Esophagus (tissue), 2 donors: ENCODE measurements at regions not wholly inside any gene's neighbourhood (a gene's known extent, or its start where the extent isn't known, plus 50 kb on each side); places are given as distances from the start of the nearest gene placed in this dataset.
"Not testable (repeated sequence)": the region's sequence is repeated elsewhere in the genome, so short reads cannot be mapped to it uniquely, and the experiment has no call there.

ENCODE experiments used
- H3K27ac ChIP-seq, 2 donors: one replicate each; pipeline ENCODE4 v1.5.1; 2013; ENCODE audit warnings: low read depth in 2 of 2, mild to moderate bottlenecking in 2 of 2, inconsistent platforms in 1 of 2, low read length in 1 of 2, moderate library complexity in 1 of 2
- H3K27me3 ChIP-seq, 2 donors: one replicate each; pipeline ENCODE4 v1.6.1; 2013; ENCODE audit warnings: low read length in 2 of 2, control low read depth in 1 of 2, mild to moderate bottlenecking in 1 of 2; ENCODE audit not compliant: insufficient read depth in 2 of 2, control insufficient read depth in 1 of 2
- H3K36me3 ChIP-seq, 2 donors: one replicate each; pipeline ENCODE4 v1.6.1; 2013; ENCODE audit warnings: low read length in 1 of 2; ENCODE audit not compliant: control insufficient read depth in 2 of 2, insufficient read depth in 2 of 2
- H3K4me1 ChIP-seq, 2 donors: one replicate each; pipeline ENCODE4 v1.6.1; 2013; ENCODE audit warnings: low read length in 1 of 2; ENCODE audit not compliant: control insufficient read depth in 2 of 2, insufficient read depth in 2 of 2
- H3K4me3 ChIP-seq, 2 donors: one replicate each; pipeline ENCODE4 v1.5.1; 2013; ENCODE audit warnings: low read length in 2 of 2, mild to moderate bottlenecking in 2 of 2, low read depth in 1 of 2, moderate library complexity in 1 of 2
- H3K9me3 ChIP-seq, 2 donors: one replicate each; pipeline ENCODE4 v1.6.1; 2013; ENCODE audit warnings: mild to moderate bottlenecking in 2 of 2, low read depth in 1 of 2, low read length in 1 of 2, moderate library complexity in 1 of 2; ENCODE audit not compliant: control insufficient read depth in 2 of 2, insufficient read depth in 1 of 2
- WGBS, 2 donors: extraction: QIAGEN DNeasy Blood & Tissue Kit; methylation state at CpG; one replicate each; pipeline ENCODE4 v1.1.7; 2013; 5-methylcytosine and 5-hydroxymethylcytosine counted together
- donor health status: healthy with polysubstance abuse.
- donor health status: Bipolar disorder and iron deficiency.

GRCh38 chr21:6078902-6079301 is 4442.5 kb upstream of the TPTE start:
- not testable (repeated sequence) for H3K36me3 ChIP-seq, H3K4me1 ChIP-seq, H3K27me3 ChIP-seq, H3K4me3 ChIP-seq, H3K9me3 ChIP-seq, H3K27ac ChIP-seq
- 61% methylated on average over 8 of the region's 12 CpGs; no CpG with 5 or more reads in 1 of the 2 donors for whole genome bisulfite sequencing, 2 donors

- no CpG with 5 or more reads among the region's 34 CpGs for WGBS, 2 donors
These were observed 4440.3 kb upstream of the TPTE start for GRCh38 chr21:6080941-6081655.

GRCh38 chr21:6082166-6082565 is 4439.2 kb upstream of the TPTE start:
- not testable (repeated sequence) for H3K27me3 ChIP-seq, H3K36me3 ChIP-seq, H3K4me3 ChIP-seq, H3K4me1 ChIP-seq, H3K9me3 ChIP-seq, H3K27ac ChIP-seq
- no CpG with 5 or more reads among the region's 12 CpGs for WGBS, 2 donors

More at GRCh38 chr21:6080941-6081655, 4440.3 kb upstream of the TPTE start:
- not testable (repeated sequence) for H3K27ac ChIP-seq, H3K9me3 ChIP-seq, H3K27me3 ChIP-seq, H3K4me3 ChIP-seq, H3K4me1 ChIP-seq, H3K36me3 ChIP-seq

- H3K27me3 ChIP-seq, H3K36me3 ChIP-seq, H3K4me1 ChIP-seq, H3K4me3 ChIP-seq, H3K27ac ChIP-seq, H3K9me3 ChIP-seq: not testable (repeated sequence)
- no CpG with 5 or more reads among the region's 10 CpGs for WGBS, 2 donors
These were observed 4437.7 kb upstream of the TPTE start for GRCh38 chr21:6083574-6084120.

GRCh38 chr21:6086038-6086437 is 4435.3 kb upstream of the TPTE start:
- WGBS, 2 donors, result 39% methylated on average over 5 of the region's 20 CpGs; no CpG with 5 or more reads in 1 of the 2 donors
- not testable (repeated sequence) for H3K4me1 ChIP-seq, H3K36me3 ChIP-seq, H3K27me3 ChIP-seq, H3K27ac ChIP-seq, H3K9me3 ChIP-seq, H3K4me3 ChIP-seq

GRCh38 chr21:6087579-6088178 is 4433.7 kb upstream of the TPTE start:
- H3K4me1 ChIP-seq, H3K27ac ChIP-seq, H3K27me3 ChIP-seq, H3K4me3 ChIP-seq, H3K36me3 ChIP-seq, H3K9me3 ChIP-seq: not testable (repeated sequence)
- WGBS, 2 donors, result no CpG with 5 or more reads among the region's 24 CpGs

- H3K9me3 ChIP-seq, H3K4me1 ChIP-seq, H3K27ac ChIP-seq, H3K4me3 ChIP-seq, H3K27me3 ChIP-seq, H3K36me3 ChIP-seq: not testable (repeated sequence)
- WGBS, 2 donors, result no CpG with 5 or more reads among the region's 24 CpGs
These were observed 4431.0 kb upstream of the TPTE start for GRCh38 chr21:6090286-6090908.

GRCh38 chr21:6091335-6092027 is 4429.9 kb upstream of the TPTE start:
- H3K27ac ChIP-seq, H3K9me3 ChIP-seq, H3K4me1 ChIP-seq, H3K4me3 ChIP-seq, H3K27me3 ChIP-seq, H3K36me3 ChIP-seq: not testable (repeated sequence)
- WGBS, 2 donors, result no CpG with 5 or more reads among the region's 36 CpGs

GRCh38 chr21:6092401-6092800 is 4429.0 kb upstream of the TPTE start:
- H3K36me3 ChIP-seq, H3K4me3 ChIP-seq, H3K9me3 ChIP-seq, H3K27ac ChIP-seq, H3K4me1 ChIP-seq, H3K27me3 ChIP-seq: not testable (repeated sequence)
- WGBS, 2 donors, result 88% methylated on average over 6 of the region's 13 CpGs; no CpG with 5 or more reads in 1 of the 2 donors
